ENCODE measurements at regions not wholly inside any gene's neighbourhood (a gene's known extent, or its start where the extent isn't known, plus 50 kb on each side); places are given as distances from the start of the nearest gene placed in this dataset.

DNA sequence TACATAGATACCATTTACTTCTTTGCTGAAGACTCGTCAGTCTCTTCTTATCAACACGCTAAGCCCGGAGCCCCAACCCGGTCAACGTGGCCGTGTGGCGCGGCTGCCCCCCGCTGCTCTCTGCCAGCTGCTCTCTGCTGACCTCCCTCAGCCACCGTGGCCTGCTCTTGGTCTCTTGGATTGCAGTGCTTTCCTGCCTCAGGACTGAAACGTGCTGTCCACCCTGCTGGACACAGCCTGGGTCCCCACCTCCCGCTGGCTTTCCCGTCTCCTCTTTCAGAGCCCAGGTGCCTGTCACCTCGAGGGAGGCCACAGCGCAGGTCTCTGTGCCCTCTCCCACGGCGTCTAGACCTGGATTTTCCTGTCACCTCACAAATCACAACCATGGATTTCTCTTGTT, 388.1 kb upstream of the B3GAT1 start:
- TF ChIP-seq, protein P1, sequence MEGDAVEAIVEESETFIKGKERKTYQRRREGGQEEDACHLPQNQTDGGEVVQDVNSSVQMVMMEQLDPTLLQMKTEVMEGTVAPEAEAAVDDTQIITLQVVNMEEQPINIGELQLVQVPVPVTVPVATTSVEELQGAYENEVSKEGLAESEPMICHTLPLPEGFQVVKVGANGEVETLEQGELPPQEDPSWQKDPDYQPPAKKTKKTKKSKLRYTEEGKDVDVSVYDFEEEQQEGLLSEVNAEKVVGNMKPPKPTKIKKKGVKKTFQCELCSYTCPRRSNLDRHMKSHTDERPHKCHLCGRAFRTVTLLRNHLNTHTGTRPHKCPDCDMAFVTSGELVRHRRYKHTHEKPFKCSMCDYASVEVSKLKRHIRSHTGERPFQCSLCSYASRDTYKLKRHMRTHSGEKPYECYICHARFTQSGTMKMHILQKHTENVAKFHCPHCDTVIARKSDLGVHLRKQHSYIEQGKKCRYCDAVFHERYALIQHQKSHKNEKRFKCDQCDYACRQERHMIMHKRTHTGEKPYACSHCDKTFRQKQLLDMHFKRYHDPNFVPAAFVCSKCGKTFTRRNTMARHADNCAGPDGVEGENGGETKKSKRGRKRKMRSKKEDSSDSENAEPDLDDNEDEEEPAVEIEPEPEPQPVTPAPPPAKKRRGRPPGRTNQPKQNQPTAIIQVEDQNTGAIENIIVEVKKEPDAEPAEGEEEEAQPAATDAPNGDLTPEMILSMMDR (IDR thresholded peaks at IDR 0.05): no peak
- no peak for TF ChIP-seq POLR2A (IDR thresholded peaks at IDR 0.05)
